ENCODE measurements at regions not wholly inside any gene's neighbourhood (a gene's known extent, or its start where the extent isn't known, plus 50 kb on each side); places are given as distances from the start of the nearest gene placed in this dataset.

DNA sequence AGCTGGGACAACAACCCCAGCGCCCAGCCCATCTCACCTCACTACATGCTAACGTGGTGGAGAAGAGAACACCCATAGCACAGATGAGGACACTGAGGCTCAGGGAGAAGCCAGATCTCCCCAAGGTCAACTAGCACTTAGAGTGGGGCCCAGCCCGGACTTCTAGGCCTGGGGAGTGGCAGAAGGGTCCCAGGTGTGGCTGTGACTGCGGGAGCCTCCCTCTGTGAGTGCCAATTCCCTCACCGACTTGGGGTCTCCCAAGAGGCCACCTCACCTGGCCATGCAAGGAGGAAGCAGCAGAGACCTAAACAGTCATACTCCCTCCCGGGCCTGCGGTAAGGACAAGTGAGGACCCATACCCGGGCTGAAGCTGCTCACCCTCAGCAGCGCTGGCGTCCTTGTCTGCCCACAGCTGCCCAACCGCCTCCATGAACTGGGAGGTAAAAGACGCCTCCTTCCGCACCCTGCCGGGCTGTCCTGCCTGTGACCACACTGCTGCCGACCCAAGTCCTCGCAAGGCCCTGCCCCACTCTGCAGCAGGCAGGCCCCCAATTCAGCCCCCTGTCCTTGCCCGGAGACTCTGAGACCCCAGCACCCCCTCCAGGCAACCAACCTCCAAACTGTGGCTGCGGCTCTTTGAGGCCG, 93.2 kb upstream of the RTL6 start:
- TF ChIP-seq, protein P1, sequence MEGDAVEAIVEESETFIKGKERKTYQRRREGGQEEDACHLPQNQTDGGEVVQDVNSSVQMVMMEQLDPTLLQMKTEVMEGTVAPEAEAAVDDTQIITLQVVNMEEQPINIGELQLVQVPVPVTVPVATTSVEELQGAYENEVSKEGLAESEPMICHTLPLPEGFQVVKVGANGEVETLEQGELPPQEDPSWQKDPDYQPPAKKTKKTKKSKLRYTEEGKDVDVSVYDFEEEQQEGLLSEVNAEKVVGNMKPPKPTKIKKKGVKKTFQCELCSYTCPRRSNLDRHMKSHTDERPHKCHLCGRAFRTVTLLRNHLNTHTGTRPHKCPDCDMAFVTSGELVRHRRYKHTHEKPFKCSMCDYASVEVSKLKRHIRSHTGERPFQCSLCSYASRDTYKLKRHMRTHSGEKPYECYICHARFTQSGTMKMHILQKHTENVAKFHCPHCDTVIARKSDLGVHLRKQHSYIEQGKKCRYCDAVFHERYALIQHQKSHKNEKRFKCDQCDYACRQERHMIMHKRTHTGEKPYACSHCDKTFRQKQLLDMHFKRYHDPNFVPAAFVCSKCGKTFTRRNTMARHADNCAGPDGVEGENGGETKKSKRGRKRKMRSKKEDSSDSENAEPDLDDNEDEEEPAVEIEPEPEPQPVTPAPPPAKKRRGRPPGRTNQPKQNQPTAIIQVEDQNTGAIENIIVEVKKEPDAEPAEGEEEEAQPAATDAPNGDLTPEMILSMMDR (conservative IDR thresholded peaks at IDR 0.05) = no peak
- TF ChIP-seq ZFX (IDR thresholded peaks at IDR 0.05) = no peak
